Skeletal muscle tissue (tissue), 3 donors: ENCODE measurements at regions not wholly inside any gene's neighbourhood (a gene's known extent, or its start where the extent isn't known, plus 50 kb on each side); places are given as distances from the start of the nearest gene placed in this dataset.

Experiments used
- H3K27ac ChIP-seq: one replicate; pipeline ENCODE4 v1.7.0; 2013; ENCODE audit warnings: mild to moderate bottlenecking, low read depth, low read length, inconsistent platforms
- H3K27me3 ChIP-seq, 3 donors: one replicate each; pipeline ENCODE4 v1.7.0; 2013; ENCODE audit warnings: low read length in 3 of 3; ENCODE audit not compliant: control insufficient read depth in 3 of 3, insufficient read depth in 3 of 3
- H3K36me3 ChIP-seq, 3 donors: one replicate each; pipeline ENCODE4 v1.7.0; 2013; ENCODE audit warnings: low read length in 3 of 3; ENCODE audit not compliant: control insufficient read depth in 3 of 3, insufficient read depth in 3 of 3
- H3K4me1 ChIP-seq, 3 donors: one replicate each; pipeline ENCODE4 v1.7.0; 2013; ENCODE audit warnings: low read length in 3 of 3, mild to moderate bottlenecking in 3 of 3; ENCODE audit not compliant: control insufficient read depth in 3 of 3, insufficient read depth in 3 of 3
- H3K4me3 ChIP-seq, 3 donors: one replicate each; pipeline ENCODE4 v1.7.0; 2013; ENCODE audit warnings: low read length in 3 of 3
- H3K9ac ChIP-seq, 3 donors: one replicate each; pipeline ENCODE4 v1.7.0; 2013; ENCODE audit warnings: low read length in 3 of 3, mild to moderate bottlenecking in 3 of 3, moderate library complexity in 2 of 3, low read depth in 1 of 3
- H3K9me3 ChIP-seq, 3 donors: one replicate each; pipeline ENCODE4 v1.7.0; 2013; ENCODE audit warnings: low read length in 3 of 3; ENCODE audit not compliant: control insufficient read depth in 3 of 3
- donor health status: Osteomylitis.

DNA sequence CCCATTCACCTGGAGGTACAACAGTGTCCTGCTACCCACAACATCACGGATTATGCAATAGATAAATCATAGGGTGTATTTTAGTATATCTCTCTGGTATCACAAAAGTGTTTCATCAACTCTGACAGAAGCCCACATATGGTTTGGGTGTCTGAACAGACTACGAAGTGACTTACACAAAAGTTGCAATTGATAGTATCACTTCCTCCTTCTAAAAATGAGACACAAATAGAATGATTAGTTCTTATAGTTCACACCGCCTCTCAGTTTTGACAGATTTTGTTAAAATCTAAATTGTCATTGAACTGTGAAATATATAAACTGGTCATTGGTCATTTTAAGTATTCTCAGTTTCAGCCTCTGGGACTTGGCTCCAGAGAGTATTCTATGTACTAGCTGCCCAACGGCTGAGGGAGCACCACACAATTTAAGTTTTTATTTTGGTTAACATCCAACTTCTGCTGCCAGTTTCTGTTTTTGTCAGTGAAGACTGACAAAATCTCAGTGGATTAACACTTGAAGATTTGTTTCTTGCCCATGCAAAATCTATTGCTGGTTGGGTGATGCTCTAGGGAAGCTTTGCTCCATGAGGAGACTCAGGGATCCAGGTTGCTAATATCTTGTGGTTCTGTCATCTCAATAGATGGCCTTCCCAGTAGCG, 113.8 kb upstream of the PUDP start:
- Histone ChIP-seq H3K27ac (no peak overlapping the region), H3K4me1 (no peaks in the 10 kb centered on the region), H3K9me3 (no peaks in the 10 kb centered on the region), H3K9ac (no peak overlapping the region), H3K4me3 (no peak overlapping the region), H3K27me3 (no peaks in the 10 kb centered on the region), H3K36me3 (peaks cover 0 to 13% (median 0%) of the 10 kb centered on the region in 3 donors)

DNA sequence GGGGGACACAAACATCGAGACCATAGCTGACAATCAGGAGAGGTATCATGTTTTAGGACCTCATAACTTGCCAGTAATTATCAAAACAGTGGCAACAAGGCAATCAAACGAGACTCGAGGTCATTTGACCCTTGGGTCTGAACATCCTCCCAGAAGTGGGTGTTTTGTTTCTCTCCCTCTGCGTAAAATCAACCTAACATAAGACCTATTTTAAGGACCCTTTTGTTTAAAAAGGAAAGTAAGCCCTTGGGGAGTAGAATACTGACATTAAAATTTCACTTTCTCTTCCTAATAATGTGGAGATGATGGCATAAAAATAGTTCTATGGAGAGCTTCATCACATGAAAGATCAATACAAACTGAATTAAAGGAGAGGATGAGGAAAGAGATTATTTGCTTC, 106.2 kb upstream of the PUDP start:
- no peaks in the 10 kb centered on the region for H3K4me1 ChIP-seq
- no peak overlapping the region for H3K9ac ChIP-seq
- H3K36me3 ChIP-seq: peaks cover 0 to 14% (median 2%) of the 10 kb centered on the region in 3 donors
- H3K9me3 ChIP-seq: peaks cover 0 to 3% (median 0%) of the 10 kb centered on the region in 3 donors
- H3K4me3 ChIP-seq: no peak overlapping the region
- no peaks in the 10 kb centered on the region for H3K27me3 ChIP-seq
- no peak overlapping the region for H3K27ac ChIP-seq

DNA sequence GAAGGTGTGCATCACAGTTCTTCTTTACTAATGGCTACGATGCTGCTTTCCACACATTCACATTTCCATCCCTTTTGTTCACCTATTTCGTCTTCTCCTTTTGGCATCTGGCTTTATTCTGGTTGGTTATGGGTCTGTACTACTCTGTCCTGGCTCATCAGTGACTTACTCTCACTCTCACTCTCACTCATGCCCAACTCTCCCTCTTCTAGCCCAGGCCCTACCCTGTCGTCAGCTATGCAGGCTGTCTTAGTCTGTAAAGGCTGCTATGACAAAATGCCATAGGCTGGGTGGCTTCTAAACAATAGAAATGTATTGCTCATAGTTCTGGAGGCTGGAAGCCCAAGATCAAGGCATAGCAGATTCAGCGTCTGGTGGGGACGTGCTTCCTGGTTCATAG, 105.6 kb upstream of the PUDP start:
- Histone ChIP-seq H3K4me3 (no peak overlapping the region), H3K36me3 (peaks cover 0 to 13% (median 2%) of the 10 kb centered on the region in 3 donors), H3K27ac (no peak overlapping the region), H3K9ac (no peak overlapping the region), H3K27me3 (no peaks in the 10 kb centered on the region), H3K4me1 (no peaks in the 10 kb centered on the region), H3K9me3 (peaks cover 0 to 3% (median 0%) of the 10 kb centered on the region in 3 donors)

DNA sequence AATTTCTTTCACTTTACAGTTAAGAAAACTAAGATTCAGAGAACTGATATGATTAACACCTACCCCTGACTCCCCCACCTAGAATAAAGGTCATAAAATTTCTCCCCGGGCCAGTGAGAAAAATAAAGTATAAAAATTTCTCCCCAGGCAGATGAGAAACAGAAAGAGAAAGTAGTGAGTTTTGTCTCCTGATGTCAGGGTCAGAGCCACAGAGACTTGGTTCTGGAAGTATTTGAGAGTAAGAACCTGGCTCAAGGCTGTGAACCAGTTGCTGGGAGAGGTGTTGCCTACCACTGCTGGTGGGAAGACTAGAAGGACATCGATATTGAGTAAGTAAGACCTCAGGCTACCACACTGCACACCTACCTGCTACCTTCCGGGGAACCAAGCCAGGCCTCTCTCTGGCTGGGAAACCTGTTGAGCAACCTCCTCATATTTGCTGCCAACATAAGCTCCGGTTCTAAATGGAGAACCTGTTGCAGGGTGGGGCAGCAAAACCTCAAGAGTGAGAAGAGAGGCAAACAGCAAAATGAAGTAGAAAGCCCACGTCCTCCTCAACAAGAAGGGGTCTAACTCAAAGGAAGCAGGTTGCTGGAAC, 104.2 kb upstream of the PUDP start:
- no peak overlapping the region for H3K9ac ChIP-seq
- H3K4me1 ChIP-seq: no peaks in the 10 kb centered on the region
- peaks cover 0 to 3% (median 0%) of the 10 kb centered on the region in 3 donors for H3K9me3 ChIP-seq
- no peak overlapping the region for H3K27ac ChIP-seq
- H3K4me3 ChIP-seq: no peak overlapping the region
- peaks cover 0 to 7% (median 2%) of the 10 kb centered on the region in 3 donors for H3K36me3 ChIP-seq
- H3K27me3 ChIP-seq: no peaks in the 10 kb centered on the region

DNA sequence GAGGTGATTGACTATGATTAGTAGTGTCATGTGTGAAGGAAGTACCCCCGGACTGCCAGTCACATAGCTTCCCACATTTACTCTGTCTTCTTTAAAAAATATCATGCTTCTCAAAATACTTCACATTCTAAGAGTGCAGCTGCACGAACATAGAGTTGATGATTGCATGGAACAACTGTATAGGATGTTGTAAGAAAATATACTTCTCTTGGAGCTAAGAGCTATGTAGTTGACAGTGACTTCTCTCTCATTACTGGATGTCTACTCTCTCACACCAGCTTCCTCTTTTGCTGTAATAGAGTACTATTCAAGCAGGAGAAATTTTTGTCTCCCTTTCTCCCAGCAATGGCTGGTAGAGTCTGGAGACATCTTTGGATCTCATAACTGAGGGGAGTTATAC, 99.4 kb upstream of the PUDP start:
- H3K4me3 ChIP-seq: no peak overlapping the region
- H3K4me1 ChIP-seq: no peaks in the 10 kb centered on the region
- H3K9me3 ChIP-seq: peaks cover 0 to 3% (median 0%) of the 10 kb centered on the region in 3 donors
- no peak overlapping the region for H3K27ac ChIP-seq
- no peak overlapping the region for H3K9ac ChIP-seq
- no peaks in the 10 kb centered on the region for H3K36me3 ChIP-seq
- no peaks in the 10 kb centered on the region for H3K27me3 ChIP-seq

DNA sequence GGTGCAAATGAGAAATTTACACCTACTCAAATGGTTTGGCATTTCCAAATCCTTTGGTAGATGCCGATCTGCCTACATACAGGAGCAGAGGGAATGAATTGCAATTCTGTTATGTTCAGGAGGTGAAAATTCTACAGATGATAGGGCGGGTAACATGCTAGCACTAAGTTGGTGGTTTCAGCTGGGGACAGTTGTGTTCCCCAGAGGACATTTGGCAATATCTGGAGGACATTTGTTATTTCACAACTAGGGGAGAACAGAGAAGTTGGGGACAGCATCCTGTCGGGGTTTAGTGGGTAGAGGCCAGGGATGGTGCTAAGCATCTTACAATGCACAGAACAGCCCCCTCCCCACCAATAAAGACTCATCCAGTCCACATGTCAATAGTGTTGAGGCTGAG, 96.5 kb upstream of the PUDP start:
- Histone ChIP-seq H3K4me1 (no peaks in the 10 kb centered on the region), H3K4me3 (no peak overlapping the region), H3K36me3 (no peaks in the 10 kb centered on the region), H3K27ac (no peak overlapping the region), H3K9ac (no peak overlapping the region), H3K27me3 (no peaks in the 10 kb centered on the region), H3K9me3 (peaks cover 0 to under 1% (median 0%) of the 10 kb centered on the region in 3 donors)

DNA sequence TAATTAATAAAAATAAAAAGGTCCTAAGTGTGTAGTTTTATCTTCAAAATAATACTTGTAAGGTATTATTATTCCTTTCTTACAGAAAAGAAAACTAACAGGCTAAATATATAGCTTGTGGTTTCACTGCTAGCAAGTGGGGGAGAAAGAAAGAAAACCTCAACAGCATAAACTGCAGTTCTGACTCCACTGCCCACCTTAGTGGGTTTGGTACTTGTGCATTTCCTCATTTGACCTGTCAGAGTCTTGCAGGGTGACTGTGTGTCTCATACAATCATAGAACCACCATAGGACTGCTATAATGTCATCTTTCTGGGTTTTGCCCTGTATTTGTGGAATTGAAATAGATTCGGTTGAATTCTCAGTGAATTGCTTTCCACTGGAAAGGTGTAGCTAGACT, 94.7 kb upstream of the PUDP start:
- Histone ChIP-seq H3K9me3 (no peaks in the 10 kb centered on the region), H3K4me1 (no peaks in the 10 kb centered on the region), H3K27ac (no peak overlapping the region), H3K27me3 (no peaks in the 10 kb centered on the region), H3K9ac (no peak overlapping the region), H3K36me3 (no peaks in the 10 kb centered on the region), H3K4me3 (no peak overlapping the region)

DNA sequence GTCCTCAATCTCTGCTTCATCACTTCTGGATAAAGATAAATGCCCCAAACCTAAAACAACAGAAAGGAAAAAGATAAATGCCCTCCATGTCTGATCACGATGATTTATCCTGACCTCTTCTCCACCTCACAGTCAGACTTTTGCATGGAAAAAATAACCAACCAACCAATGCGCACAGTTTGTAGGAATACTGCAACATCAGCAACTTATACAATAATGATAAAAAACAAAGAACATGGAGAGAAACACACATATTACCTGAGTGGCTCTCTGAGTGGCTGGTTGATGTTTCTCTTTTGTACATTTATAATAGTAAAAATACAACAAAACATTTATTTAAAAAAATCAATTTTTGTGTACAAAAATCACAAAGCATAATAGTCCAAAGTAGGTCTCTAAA, 93.0 kb upstream of the PUDP start:
- no peaks in the 10 kb centered on the region for H3K4me1 ChIP-seq
- no peak overlapping the region for H3K4me3 ChIP-seq
- no peaks in the 10 kb centered on the region for H3K27me3 ChIP-seq
- H3K9ac ChIP-seq: no peak overlapping the region
- H3K9me3 ChIP-seq: no peaks in the 10 kb centered on the region
- no peak overlapping the region for H3K27ac ChIP-seq
- H3K36me3 ChIP-seq: no peaks in the 10 kb centered on the region

DNA sequence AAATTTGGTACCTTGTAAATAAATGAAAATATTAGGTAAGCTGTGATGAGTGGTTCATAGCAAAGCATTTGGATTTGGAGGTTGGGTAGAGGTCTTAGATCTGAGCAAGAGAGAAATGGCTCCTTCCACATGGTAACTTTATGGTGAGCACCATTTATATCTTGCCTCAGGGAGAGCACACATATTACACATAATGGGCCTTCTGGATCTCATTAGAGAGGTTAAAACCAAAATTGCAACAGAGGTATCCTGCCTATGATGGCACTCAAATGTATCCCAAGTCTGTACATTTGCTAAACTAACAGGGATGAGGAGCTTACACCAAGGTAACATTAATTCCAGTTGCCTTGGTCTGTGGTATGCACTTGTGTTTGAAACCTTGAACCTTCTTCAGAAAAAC, 87.1 kb upstream of the PUDP start:
- H3K27ac ChIP-seq: no peak overlapping the region
- no peaks in the 10 kb centered on the region for H3K27me3 ChIP-seq
- H3K9ac ChIP-seq: no peak overlapping the region
- no peak overlapping the region for H3K4me3 ChIP-seq
- no peaks in the 10 kb centered on the region for H3K4me1 ChIP-seq
- no peaks in the 10 kb centered on the region for H3K9me3 ChIP-seq
- H3K36me3 ChIP-seq: no peaks in the 10 kb centered on the region

DNA sequence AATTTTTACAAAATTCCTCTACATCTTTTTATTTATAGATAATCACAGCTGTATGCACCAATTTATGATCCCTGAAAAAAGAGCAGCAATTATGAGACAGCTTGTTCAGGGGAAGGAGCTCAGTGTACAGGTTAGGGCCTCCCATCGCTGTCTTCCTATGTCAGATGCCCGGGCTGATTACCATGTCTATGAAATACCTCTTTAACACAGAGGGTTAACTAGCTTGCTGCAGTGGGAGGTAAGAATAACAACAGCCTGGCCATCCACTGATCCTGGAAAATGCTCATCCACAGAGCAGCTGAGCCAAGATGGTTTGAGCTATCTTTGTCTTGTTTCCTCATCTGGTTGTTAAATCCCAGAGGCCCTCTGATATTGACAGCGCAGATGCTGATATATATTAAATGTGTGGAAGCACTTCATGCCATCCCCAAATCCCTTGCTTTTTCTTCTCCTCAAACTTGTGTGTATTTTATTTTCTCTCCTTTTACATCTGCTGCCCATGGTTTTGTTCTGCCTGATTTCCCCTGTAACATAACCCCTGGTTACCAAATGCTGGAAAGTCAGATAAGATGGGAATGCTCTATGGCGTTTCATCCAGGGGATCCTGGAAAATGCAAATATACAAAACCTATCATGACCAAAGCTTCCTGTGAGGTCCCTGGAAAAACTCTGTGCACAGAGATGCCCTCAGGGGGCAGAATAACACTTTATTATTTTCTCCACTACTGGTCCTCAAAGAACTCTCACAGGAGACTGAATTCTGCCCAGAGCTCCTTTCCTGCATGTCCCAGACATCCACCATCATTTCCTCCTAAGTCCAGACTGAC, 85.8 kb upstream of the PUDP start:
- Histone ChIP-seq H3K4me3 (no peak overlapping the region), H3K9ac (no peak overlapping the region), H3K27ac (no peak overlapping the region), H3K9me3 (no peaks in the 10 kb centered on the region), H3K36me3 (no peaks in the 10 kb centered on the region), H3K27me3 (no peaks in the 10 kb centered on the region), H3K4me1 (no peaks in the 10 kb centered on the region)
